GM12872 (cell line): ENCODE measurements at regions not wholly inside any gene's neighbourhood (a gene's known extent, or its start where the extent isn't known, plus 50 kb on each side); places are given as distances from the start of the nearest gene placed in this dataset.

Source experiments
- CTCF ChIP-seq: IDR thresholded peaks from 3 replicates; pipeline ENCODE4 v1.5.1; 2011; ENCODE audit warnings: low read depth, mild to moderate bottlenecking, low read length, moderate library complexity; ENCODE audit not compliant: insufficient read depth

DNA sequence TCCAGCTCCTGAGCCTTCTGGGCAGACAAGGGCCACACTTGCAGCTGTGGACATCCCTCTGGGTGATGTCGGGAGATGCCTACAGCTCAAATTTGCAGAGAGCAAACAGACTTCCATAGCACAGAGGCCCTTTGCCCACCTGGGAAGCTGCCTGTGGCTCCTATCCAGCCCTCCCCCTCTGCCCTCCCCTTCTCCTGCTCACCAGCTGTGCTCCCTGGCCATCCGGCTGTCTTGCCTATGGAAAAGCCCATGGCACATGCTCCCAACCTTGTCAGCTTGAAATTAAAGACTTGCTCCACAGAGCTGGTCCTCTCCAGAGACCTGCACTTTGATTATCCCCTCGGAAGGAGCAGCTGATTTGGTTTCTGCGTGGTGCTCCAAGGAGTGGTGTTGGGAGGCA, 118.9 kb upstream of the NECTIN1 start:
- TF ChIP-seq CTCF = no peak

- TF ChIP-seq CTCF = no peak
These were observed 117.4 kb upstream of the NECTIN1 start for GRCh38 chr11:119846374-119846773.

DNA sequence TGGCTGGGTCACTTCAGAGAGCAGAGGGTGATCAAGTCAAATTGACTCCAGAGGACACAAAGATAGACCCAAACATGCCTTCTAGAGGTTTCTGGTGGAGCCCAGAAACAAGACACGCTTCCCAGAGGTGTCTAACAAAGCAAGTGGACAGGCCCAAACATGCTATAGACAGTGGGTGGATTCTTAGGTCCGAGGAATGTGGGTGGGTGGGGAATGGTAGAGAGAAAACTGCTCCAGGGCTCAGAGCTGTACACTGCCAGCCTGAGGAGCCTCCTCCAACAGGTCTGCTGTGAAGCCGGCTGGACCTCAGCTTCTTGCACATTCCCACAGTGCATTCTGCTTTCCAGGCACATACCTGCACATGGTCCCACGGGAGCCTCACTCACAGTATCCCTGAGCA, 116.8 kb upstream of the NECTIN1 start:
- TF ChIP-seq CTCF = no peak

DNA sequence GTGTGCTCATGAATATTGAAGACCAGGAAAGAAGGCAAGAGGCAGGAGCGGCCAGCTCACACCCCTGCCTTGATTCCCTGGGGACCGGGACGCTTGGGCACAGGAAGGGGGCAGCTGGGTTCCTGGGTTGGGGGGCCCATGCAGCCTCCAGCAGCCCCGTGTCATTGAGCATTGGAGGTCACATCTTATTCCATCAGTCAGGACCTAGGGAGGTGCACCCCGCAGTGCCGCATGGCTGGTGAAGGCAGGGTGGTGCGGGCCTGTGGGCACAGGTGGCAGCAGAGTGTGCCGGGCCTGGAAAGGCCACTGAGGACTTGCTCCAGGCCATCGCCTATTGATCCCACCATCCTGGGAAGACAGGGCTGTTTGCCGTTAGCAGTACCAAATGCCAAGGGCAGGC, 116.3 kb upstream of the NECTIN1 start:
- TF ChIP-seq CTCF = no peak

DNA sequence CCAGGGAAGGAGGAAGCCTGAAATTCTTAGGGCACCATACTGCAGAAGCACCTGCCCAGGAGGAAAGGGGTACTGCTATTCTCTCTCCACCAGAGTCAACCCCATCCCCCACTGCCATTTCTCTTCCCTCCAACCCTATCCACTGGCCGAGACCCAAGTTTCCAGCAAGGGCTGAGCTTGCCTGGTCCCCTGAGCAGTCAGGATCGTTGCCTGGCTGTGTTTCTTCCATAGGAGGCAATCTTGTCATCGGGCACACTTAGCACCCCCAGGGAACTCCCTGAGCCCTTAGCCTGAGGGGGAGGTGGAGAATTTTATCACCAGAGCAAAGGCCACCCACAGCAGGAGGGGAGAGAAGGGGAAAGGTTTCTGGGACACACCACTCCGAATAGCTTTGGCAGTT, 115.8 kb upstream of the NECTIN1 start:
- no peak for TF ChIP-seq CTCF

DNA sequence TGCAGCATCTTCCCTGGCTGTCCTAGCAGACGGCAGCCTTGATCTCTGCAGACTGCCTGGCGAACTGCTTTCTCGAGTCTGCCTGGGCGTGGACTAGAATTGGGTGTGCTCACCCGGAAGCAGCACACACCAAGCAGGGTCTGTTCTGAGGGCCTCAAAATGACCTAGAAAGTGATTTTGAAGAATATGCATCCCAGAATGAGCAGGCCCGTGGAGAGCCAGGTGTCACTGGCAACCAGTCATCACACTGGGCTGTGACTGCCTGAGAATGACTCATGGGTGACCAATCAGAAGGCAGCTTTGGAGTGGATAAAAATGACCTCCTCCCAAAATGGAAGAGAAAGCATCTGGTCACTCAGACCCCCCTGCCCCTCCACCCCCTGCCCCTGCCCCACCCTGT, 114.9 kb upstream of the NECTIN1 start:
- TF ChIP-seq CTCF = no peak

- TF ChIP-seq CTCF = no peak
These were observed 113.7 kb upstream of the NECTIN1 start for GRCh38 chr11:119842731-119843130.
